ENCODE measurements at regions not wholly inside any gene's neighbourhood (a gene's known extent, or its start where the extent isn't known, plus 50 kb on each side); places are given as distances from the start of the nearest gene placed in this dataset.

GRCh38 chr1:30413111-30413440 lies 310.3 kb downstream of the MATN1 start:
- POLR2A ChIA-PET, result no interaction called here
- intact Hi-C loops (cut with micrococcal nuclease), result no loop called here
- Histone ChIP-seq H3K4me1 (ENCODE audit: control insufficient read depth in 1 of 2, insufficient read depth in 2 of 2, low read length in 2 of 2) (peaks cover 0 to 8% of the 10 kb centered on the region in 2 experiments; a peak in 1 of 4 replicates), H3K4me3 (replicated peaks in 1 of 2; ENCODE audit: low read depth in 1 of 2, low read length in 2 of 2) (no peak overlapping the region), H2AFZ (ENCODE audit: low read depth, low read length, poor library complexity, severe bottlenecking) (no peak overlapping the region), H3K9me3 (ENCODE audit: control insufficient read depth in 1 of 2, insufficient read depth in 1 of 2, low read depth in 1 of 2, low read length in 2 of 2) (no peaks in the 10 kb centered on the region), H3K9ac (ENCODE audit: low read length) (no peak overlapping the region), H3K36me3 (ENCODE audit: control insufficient read depth in 1 of 2, insufficient read depth in 2 of 2, low read length in 2 of 2) (no peaks in the 10 kb centered on the region), H3K9me2 (ENCODE audit: insufficient read depth) (no peaks in the 10 kb centered on the region), H3K79me2 (ENCODE audit: insufficient read depth, low read length) (no peaks in the 10 kb centered on the region), H3K27me3 (ENCODE audit: insufficient read depth, low read length) (no peaks in the 10 kb centered on the region), H3K27ac (ENCODE audit: low read depth, low read length) (no peak overlapping the region), H3K4me2 (ENCODE audit: low read length) (no peak overlapping the region), H4K20me1 (ENCODE audit: insufficient read depth) (no peaks in the 10 kb centered on the region)
- TF ChIP-seq POLR2AphosphoS5 (IDR thresholded peaks at IDR 0.05; ENCODE audit: low read depth, low read length) (no peak), ZNF274 (IDR thresholded peaks at IDR 0.05; ENCODE audit: low read depth, low read length) (no peak), ATF3 (IDR thresholded peaks at IDR 0.05) (no peak)
- ATAC-seq, result no peak
- RAD21 ChIA-PET (ENCODE audit: low non-redundant PET in 1 of 2, low total read pairs in 2 of 2, uncharacterized antibody in 2 of 2, unreplicated experiment in 2 of 2), result no interaction called here
- no peak for DNase-seq (ENCODE audit: low read depth, low spot score)
- CTCF ChIA-PET, result no interaction called here
- BruUV-seq (replicated peaks), result no TSS peak

DNA sequence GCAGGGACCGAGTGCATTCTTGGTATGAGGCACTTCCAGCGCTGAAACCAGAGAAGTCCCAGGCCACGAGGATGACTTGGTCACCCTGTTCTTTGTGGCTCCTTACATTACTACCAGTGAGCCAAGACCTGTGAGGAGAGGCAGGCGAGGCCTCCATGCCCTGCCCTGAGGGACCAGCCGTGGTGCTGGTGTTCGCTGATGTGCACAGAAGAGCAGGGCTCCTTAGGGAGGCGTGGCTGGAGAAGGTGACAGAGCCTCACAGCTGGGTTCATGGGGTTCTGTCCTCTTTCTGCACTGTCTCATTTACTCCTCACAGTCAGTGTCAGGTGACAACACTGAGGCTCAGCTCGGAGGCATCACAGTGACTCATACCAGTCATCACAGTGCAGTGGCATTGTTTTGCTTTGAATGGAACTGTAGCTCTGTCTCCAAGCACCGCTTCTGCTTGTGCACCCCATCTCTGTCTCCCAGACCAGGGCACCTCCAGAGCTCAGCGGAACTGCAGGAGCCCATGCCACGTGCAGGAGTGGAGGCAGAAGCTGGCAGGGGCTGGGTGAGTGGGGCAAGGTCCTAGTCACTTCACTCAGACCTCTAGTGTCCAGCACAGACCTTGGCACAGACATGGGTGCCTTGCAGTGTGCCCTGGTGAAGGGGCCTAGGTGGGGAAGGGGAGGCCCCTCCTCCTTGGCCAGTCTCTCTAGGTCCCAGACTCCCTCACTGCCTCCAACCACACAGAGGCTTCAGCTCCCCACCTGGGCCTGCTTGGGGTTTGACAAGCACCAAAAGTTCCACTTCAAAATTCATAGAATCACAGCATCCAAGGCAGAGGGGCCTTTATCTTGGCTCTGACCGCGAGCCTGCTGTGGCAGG lies 310.9 kb downstream of the MATN1 start:
- DNase-seq (ENCODE audit: low read depth, low spot score), result no peak
- CTCF ChIA-PET, result interaction anchor here (1.1 kb wide), 1 partner anchor 32 kb away, joined by 3 read pairs; no protein-coding TSS in a partner anchor
- TF ChIP-seq POLR2AphosphoS5 (IDR thresholded peaks at IDR 0.05; ENCODE audit: low read depth, low read length) (no peak), ELF1 (IDR thresholded peaks at IDR 0.05; ENCODE audit: borderline replicate concordance, low read depth) (no peak), MAX (IDR thresholded peaks at IDR 0.05) (no peak), CEBPB (IDR thresholded peaks at IDR 0.05; ENCODE audit: low read depth) (no peak), SRF (IDR thresholded peaks at IDR 0.05; ENCODE audit: low read depth) (no peak), POLR2A (IDR thresholded peaks at IDR 0.05; ENCODE audit: borderline replicate concordance, extremely low read depth, insufficient read depth, insufficient read length) (no peak), SIN3A (IDR thresholded peaks at IDR 0.05; ENCODE audit: low read depth) (no peak), SP1 (IDR thresholded peaks at IDR 0.05; ENCODE audit: low read depth) (no peak), YY1 (IDR thresholded peaks at IDR 0.05; ENCODE audit: extremely low read depth, insufficient replicate concordance, low read depth, low read length) (no peak), EGR1 (IDR thresholded peaks at IDR 0.05; ENCODE audit: low read depth) (no peak), FOSL1 (IDR thresholded peaks at IDR 0.05; ENCODE audit: low read depth) (no peak), CBX3 (IDR thresholded peaks at IDR 0.05; ENCODE audit: low read depth) (no peak)
- TF ChIP-seq, protein P1, sequence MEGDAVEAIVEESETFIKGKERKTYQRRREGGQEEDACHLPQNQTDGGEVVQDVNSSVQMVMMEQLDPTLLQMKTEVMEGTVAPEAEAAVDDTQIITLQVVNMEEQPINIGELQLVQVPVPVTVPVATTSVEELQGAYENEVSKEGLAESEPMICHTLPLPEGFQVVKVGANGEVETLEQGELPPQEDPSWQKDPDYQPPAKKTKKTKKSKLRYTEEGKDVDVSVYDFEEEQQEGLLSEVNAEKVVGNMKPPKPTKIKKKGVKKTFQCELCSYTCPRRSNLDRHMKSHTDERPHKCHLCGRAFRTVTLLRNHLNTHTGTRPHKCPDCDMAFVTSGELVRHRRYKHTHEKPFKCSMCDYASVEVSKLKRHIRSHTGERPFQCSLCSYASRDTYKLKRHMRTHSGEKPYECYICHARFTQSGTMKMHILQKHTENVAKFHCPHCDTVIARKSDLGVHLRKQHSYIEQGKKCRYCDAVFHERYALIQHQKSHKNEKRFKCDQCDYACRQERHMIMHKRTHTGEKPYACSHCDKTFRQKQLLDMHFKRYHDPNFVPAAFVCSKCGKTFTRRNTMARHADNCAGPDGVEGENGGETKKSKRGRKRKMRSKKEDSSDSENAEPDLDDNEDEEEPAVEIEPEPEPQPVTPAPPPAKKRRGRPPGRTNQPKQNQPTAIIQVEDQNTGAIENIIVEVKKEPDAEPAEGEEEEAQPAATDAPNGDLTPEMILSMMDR (IDR thresholded peaks at IDR 0.05 in 2 of 3, conservative IDR thresholded peaks at IDR 0.05 in 1 of 3; ENCODE audit: borderline replicate concordance in 1 of 3, insufficient read depth in 1 of 3, low read depth in 2 of 3, low read length in 2 of 3), result no peak
- TF ChIP-seq, protein P2, sequence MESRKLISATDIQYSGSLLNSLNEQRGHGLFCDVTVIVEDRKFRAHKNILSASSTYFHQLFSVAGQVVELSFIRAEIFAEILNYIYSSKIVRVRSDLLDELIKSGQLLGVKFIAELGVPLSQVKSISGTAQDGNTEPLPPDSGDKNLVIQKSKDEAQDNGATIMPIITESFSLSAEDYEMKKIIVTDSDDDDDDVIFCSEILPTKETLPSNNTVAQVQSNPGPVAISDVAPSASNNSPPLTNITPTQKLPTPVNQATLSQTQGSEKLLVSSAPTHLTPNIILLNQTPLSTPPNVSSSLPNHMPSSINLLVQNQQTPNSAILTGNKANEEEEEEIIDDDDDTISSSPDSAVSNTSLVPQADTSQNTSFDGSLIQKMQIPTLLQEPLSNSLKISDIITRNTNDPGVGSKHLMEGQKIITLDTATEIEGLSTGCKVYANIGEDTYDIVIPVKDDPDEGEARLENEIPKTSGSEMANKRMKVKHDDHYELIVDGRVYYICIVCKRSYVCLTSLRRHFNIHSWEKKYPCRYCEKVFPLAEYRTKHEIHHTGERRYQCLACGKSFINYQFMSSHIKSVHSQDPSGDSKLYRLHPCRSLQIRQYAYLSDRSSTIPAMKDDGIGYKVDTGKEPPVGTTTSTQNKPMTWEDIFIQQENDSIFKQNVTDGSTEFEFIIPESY (IDR thresholded peaks at IDR 0.05; ENCODE audit: extremely low read depth, insufficient replicate concordance, low read length), result no peak

More for the DNA sequence above, 310.9 kb downstream of the MATN1 start:
- Histone ChIP-seq H3K9me3 (ENCODE audit: control insufficient read depth in 1 of 2, insufficient read depth in 1 of 2, low read depth in 1 of 2, low read length in 2 of 2) (no peaks in the 10 kb centered on the region), H3K27me3 (ENCODE audit: insufficient read depth, low read length) (no peaks in the 10 kb centered on the region), H3K9me2 (ENCODE audit: insufficient read depth) (no peaks in the 10 kb centered on the region), H4K20me1 (ENCODE audit: insufficient read depth) (no peaks in the 10 kb centered on the region), H3K27ac (ENCODE audit: low read depth, low read length) (no peak overlapping the region), H3K4me1 (ENCODE audit: control insufficient read depth in 1 of 2, insufficient read depth in 2 of 2, low read length in 2 of 2) (peaks cover 0 to 8% of the 10 kb centered on the region in 2 experiments; a peak in 1 of 4 replicates), H3K79me2 (ENCODE audit: insufficient read depth, low read length) (no peaks in the 10 kb centered on the region), H2AFZ (ENCODE audit: low read depth, low read length, poor library complexity, severe bottlenecking) (no peak overlapping the region), H3K36me3 (ENCODE audit: control insufficient read depth in 1 of 2, insufficient read depth in 2 of 2, low read length in 2 of 2) (no peaks in the 10 kb centered on the region), H3K4me3 (replicated peaks in 1 of 2; ENCODE audit: low read depth in 1 of 2, low read length in 2 of 2) (no peak overlapping the region), H3K9ac (ENCODE audit: low read length) (no peak overlapping the region), H3K4me2 (ENCODE audit: low read length) (0 out of 2 replicates have a peak overlapping the region, but pooled peaks have one; percentile 7)
- BruUV-seq (replicated peaks), result no TSS peak
- RAD21 ChIA-PET (ENCODE audit: low non-redundant PET in 1 of 2, low total read pairs in 2 of 2, uncharacterized antibody in 2 of 2, unreplicated experiment in 2 of 2), result no interaction called here
- POLR2A ChIA-PET, result no interaction called here
- ATAC-seq, result peak; percentile 56
- intact Hi-C loops (cut with micrococcal nuclease), result no loop called here

Measured in HCT116 (cell line).